ENCODE measurements at regions not wholly inside any gene's neighbourhood (a gene's known extent, or its start where the extent isn't known, plus 50 kb on each side); places are given as distances from the start of the nearest gene placed in this dataset.
"Not testable (repeated sequence)": the region's sequence is repeated elsewhere in the genome, so short reads cannot be mapped to it uniquely, and the experiment has no call there.

- TF ChIP-seq EZH2phosphoT487 (IDR thresholded peaks at IDR 0.05; ENCODE audit: low read depth, severe bottlenecking, unreplicated experiment): no peak
- no peak for TF ChIP-seq EZH2 (IDR thresholded peaks at IDR 0.05; ENCODE audit: borderline replicate concordance)
- no peak for TF ChIP-seq CTCF (IDR thresholded peaks at IDR 0.05; ENCODE audit: poor library complexity)
Measured at GRCh38 chr6:158897236-158897635, 78.1 kb upstream of the EZR start.

GRCh38 chr6:158895661-158896060 is 76.5 kb upstream of the EZR start:
- H4K20me1 ChIP-seq (ENCODE audit: insufficient read depth, poor library complexity, severe bottlenecking): no peaks in the 10 kb centered on the region
- 96% methylated on average over 5 of the region's 5 CpGs for WGBS (ENCODE audit: low lambda C conversion rate, missing lambda C conversion rate)
- H3K79me2 ChIP-seq: no peaks in the 10 kb centered on the region
- no peak overlapping the region for H3K4me3 ChIP-seq
- no peaks in the 10 kb centered on the region for H3K27me3 ChIP-seq
- DNase-seq (ENCODE audit: low spot score): no peak
- H3K4me2 ChIP-seq: no peak overlapping the region
- H3K36me3 ChIP-seq (replicated peaks; ENCODE audit: insufficient read depth, low read depth): no peaks in the 10 kb centered on the region
- no peak overlapping the region for H3K27ac ChIP-seq
- H3K9me2 ChIP-seq (replicated peaks; ENCODE audit: insufficient read depth): no peaks in the 10 kb centered on the region
- TF ChIP-seq EZH2 (IDR thresholded peaks at IDR 0.05; ENCODE audit: borderline replicate concordance) (no peak), EZH2phosphoT487 (IDR thresholded peaks at IDR 0.05; ENCODE audit: low read depth, severe bottlenecking, unreplicated experiment) (no peak), CTCF (IDR thresholded peaks at IDR 0.05; ENCODE audit: poor library complexity) (no peak)
- no peak overlapping the region for H2AFZ ChIP-seq
- no peaks in the 10 kb centered on the region for H3K4me1 ChIP-seq (ENCODE audit: insufficient read depth)
- H3K9me3 ChIP-seq (ENCODE audit: low read depth): no peaks in the 10 kb centered on the region

More at GRCh38 chr6:158897236-158897635, 78.1 kb upstream of the EZR start:
- no peaks in the 10 kb centered on the region for H3K9me2 ChIP-seq (replicated peaks; ENCODE audit: insufficient read depth)
- H3K27ac ChIP-seq: no peak overlapping the region
- WGBS (ENCODE audit: low lambda C conversion rate, missing lambda C conversion rate): 91% methylated on average over 4 of the region's 4 CpGs
- no peaks in the 10 kb centered on the region for H3K4me1 ChIP-seq (ENCODE audit: insufficient read depth)
- no peaks in the 10 kb centered on the region for H3K36me3 ChIP-seq (replicated peaks; ENCODE audit: insufficient read depth, low read depth)
- no peak overlapping the region for H3K4me2 ChIP-seq
- H2AFZ ChIP-seq: no peak overlapping the region
- no peaks in the 10 kb centered on the region for H4K20me1 ChIP-seq (ENCODE audit: insufficient read depth, poor library complexity, severe bottlenecking)
- H3K27me3 ChIP-seq: no peaks in the 10 kb centered on the region
- H3K9me3 ChIP-seq (ENCODE audit: low read depth): no peaks in the 10 kb centered on the region
- DNase-seq (ENCODE audit: low spot score): no peak
- no peak overlapping the region for H3K4me3 ChIP-seq
- H3K79me2 ChIP-seq: no peaks in the 10 kb centered on the region

- H3K9me2 ChIP-seq (replicated peaks; ENCODE audit: insufficient read depth): no peaks in the 10 kb centered on the region
- no peak overlapping the region for H2AFZ ChIP-seq
- H3K79me2 ChIP-seq: no peaks in the 10 kb centered on the region
- WGBS (ENCODE audit: low lambda C conversion rate, missing lambda C conversion rate): 27% methylated on average over 4 of the region's 4 CpGs
- H3K4me3 ChIP-seq: no peak overlapping the region
- no peaks in the 10 kb centered on the region for H4K20me1 ChIP-seq (ENCODE audit: insufficient read depth, poor library complexity, severe bottlenecking)
- H3K36me3 ChIP-seq (replicated peaks; ENCODE audit: insufficient read depth, low read depth): no peaks in the 10 kb centered on the region
- peak; percentile 81 for DNase-seq (ENCODE audit: low spot score)
- TF ChIP-seq EZH2 (IDR thresholded peaks at IDR 0.05; ENCODE audit: borderline replicate concordance) (no peak), EZH2phosphoT487 (IDR thresholded peaks at IDR 0.05; ENCODE audit: low read depth, severe bottlenecking, unreplicated experiment) (no peak), CTCF (IDR thresholded peaks at IDR 0.05; ENCODE audit: poor library complexity) (no peak)
- no peak overlapping the region for H3K4me2 ChIP-seq
- H3K9me3 ChIP-seq (ENCODE audit: low read depth): no peaks in the 10 kb centered on the region
- H3K27ac ChIP-seq: peak overlapping the region; percentile 65
- H3K4me1 ChIP-seq (ENCODE audit: insufficient read depth): no peaks in the 10 kb centered on the region
- H3K27me3 ChIP-seq: no peaks in the 10 kb centered on the region
Measured at GRCh38 chr6:158894193-158894592, 75.0 kb upstream of the EZR start.

GRCh38 chr6:158892266-158892665 is 73.1 kb upstream of the EZR start:
- Histone ChIP-seq H2AFZ (no peak overlapping the region), H3K36me3 (replicated peaks; ENCODE audit: insufficient read depth, low read depth) (no peaks in the 10 kb centered on the region), H3K4me1 (ENCODE audit: insufficient read depth) (no peaks in the 10 kb centered on the region), H3K27me3 (no peaks in the 10 kb centered on the region), H3K27ac (no peak overlapping the region), H4K20me1 (ENCODE audit: insufficient read depth, poor library complexity, severe bottlenecking) (no peaks in the 10 kb centered on the region), H3K79me2 (no peaks in the 10 kb centered on the region), H3K9me3 (ENCODE audit: low read depth) (no peaks in the 10 kb centered on the region), H3K4me3 (no peak overlapping the region), H3K9me2 (replicated peaks; ENCODE audit: insufficient read depth) (no peaks in the 10 kb centered on the region), H3K4me2 (no peak overlapping the region)
- no peak for TF ChIP-seq EZH2 (IDR thresholded peaks at IDR 0.05; ENCODE audit: borderline replicate concordance)
- 79% methylated on average over 3 of the region's 3 CpGs for WGBS (ENCODE audit: low lambda C conversion rate, missing lambda C conversion rate)
- no peak for DNase-seq (ENCODE audit: low spot score)

- not testable (repeated sequence) for H3K27me3 ChIP-seq; H3K36me3 ChIP-seq (replicated peaks; ENCODE audit: insufficient read depth, low read depth); H3K9me2 ChIP-seq (replicated peaks; ENCODE audit: insufficient read depth); H3K9me3 ChIP-seq (ENCODE audit: low read depth); H3K27ac ChIP-seq; DNase-seq (ENCODE audit: low spot score); H3K4me1 ChIP-seq (ENCODE audit: insufficient read depth); H3K79me2 ChIP-seq; H2AFZ ChIP-seq; H3K4me2 ChIP-seq; H3K4me3 ChIP-seq; H4K20me1 ChIP-seq (ENCODE audit: insufficient read depth, poor library complexity, severe bottlenecking)
- 99% methylated on average over 6 of the region's 6 CpGs for WGBS (ENCODE audit: low lambda C conversion rate, missing lambda C conversion rate)
Measured at GRCh38 chr6:158891560-158891959, 72.4 kb upstream of the EZR start.

- not testable (repeated sequence) for H2AFZ ChIP-seq
Measured at GRCh38 chr6:158888171-158888570, 69.0 kb upstream of the EZR start.

More at GRCh38 chr6:158888171-158888570, 69.0 kb upstream of the EZR start:
- not testable (repeated sequence) for H3K4me3 ChIP-seq; H3K36me3 ChIP-seq (replicated peaks; ENCODE audit: insufficient read depth, low read depth); H3K4me2 ChIP-seq; H4K20me1 ChIP-seq (ENCODE audit: insufficient read depth, poor library complexity, severe bottlenecking); H3K9me2 ChIP-seq (replicated peaks; ENCODE audit: insufficient read depth); H3K27me3 ChIP-seq; DNase-seq (ENCODE audit: low spot score); H3K27ac ChIP-seq; H3K79me2 ChIP-seq; H3K9me3 ChIP-seq (ENCODE audit: low read depth); H3K4me1 ChIP-seq (ENCODE audit: insufficient read depth)
- 95% methylated on average over 8 of the region's 8 CpGs for WGBS (ENCODE audit: low lambda C conversion rate, missing lambda C conversion rate)

Measured in hepatocyte (in vitro differentiated cells).